ENCODE measurements at regions not wholly inside any gene's neighbourhood (a gene's known extent, or its start where the extent isn't known, plus 50 kb on each side); places are given as distances from the start of the nearest gene placed in this dataset.

DNA sequence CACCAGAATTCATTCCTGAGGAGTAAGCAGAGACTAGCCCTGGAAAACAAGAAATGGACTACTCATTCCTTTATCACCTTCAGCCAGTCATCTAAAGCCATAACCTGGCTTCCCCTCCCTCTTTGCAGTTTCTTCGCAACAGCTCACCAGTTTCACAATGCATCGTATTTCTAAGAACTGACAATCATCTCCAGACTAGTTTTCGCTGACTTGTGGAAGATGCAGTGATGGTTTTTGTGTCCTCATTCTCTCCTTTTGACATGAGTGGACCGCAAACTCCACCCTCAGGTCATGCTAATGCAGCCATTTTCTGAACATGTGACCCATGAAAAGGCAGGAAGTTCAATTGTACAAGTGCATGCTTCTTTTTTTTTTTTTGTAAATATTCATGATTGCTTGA, 1203.5 kb downstream of the PCDH7 start:
- TF ChIP-seq, protein P1, sequence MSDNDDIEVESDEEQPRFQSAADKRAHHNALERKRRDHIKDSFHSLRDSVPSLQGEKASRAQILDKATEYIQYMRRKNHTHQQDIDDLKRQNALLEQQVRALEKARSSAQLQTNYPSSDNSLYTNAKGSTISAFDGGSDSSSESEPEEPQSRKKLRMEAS (IDR thresholded peaks at IDR 0.05) = no peak
- TF ChIP-seq, protein P2, sequence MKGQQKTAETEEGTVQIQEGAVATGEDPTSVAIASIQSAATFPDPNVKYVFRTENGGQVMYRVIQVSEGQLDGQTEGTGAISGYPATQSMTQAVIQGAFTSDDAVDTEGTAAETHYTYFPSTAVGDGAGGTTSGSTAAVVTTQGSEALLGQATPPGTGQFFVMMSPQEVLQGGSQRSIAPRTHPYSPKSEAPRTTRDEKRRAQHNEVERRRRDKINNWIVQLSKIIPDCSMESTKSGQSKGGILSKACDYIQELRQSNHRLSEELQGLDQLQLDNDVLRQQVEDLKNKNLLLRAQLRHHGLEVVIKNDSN (IDR thresholded peaks at IDR 0.05) = no peak
- TF ChIP-seq CEBPB (IDR thresholded peaks at IDR 0.05) (no peak), EP300 (IDR thresholded peaks at IDR 0.05; ENCODE audit: borderline replicate concordance) (no peak), ZBTB7A (IDR thresholded peaks at IDR 0.05; ENCODE audit: low read depth) (no peak)
